Osteoblast (primary cell): ENCODE measurements at regions not wholly inside any gene's neighbourhood (a gene's known extent, or its start where the extent isn't known, plus 50 kb on each side); places are given as distances from the start of the nearest gene placed in this dataset.
A peak's percentile ranks its signal among the peaks of the same experiment; 100 is the strongest.

Experiments
- DNase-seq: peaks from one replicate; pipeline ENCODE4 v3.0.0; 2011; ENCODE audit warnings: low spot score, mixed read lengths; ENCODE audit not compliant: insufficient read length; ENCODE audit errors: missing footprints
- H2AFZ ChIP-seq: 2 replicates; pipeline ENCODE4 v1.6.0; 2011; ENCODE audit warnings: mild to moderate bottlenecking, low read length
- H3K27ac ChIP-seq: 2 replicates; pipeline ENCODE4 v1.5.1; 2011; ENCODE audit warnings: mild to moderate bottlenecking, low read depth, low read length, moderate library complexity
- H3K27me3 ChIP-seq: 2 replicates; pipeline ENCODE4 v1.6.0; 2012; ENCODE audit warnings: mild to moderate bottlenecking, control low read depth, inconsistent platforms, low read length, moderate library complexity; ENCODE audit not compliant: insufficient read depth
- H3K36me3 ChIP-seq: 2 replicates; pipeline ENCODE4 v1.5.1; 2011; ENCODE audit warnings: mild to moderate bottlenecking, low read length, control low read depth, moderate library complexity; ENCODE audit not compliant: insufficient read depth
- H3K4me1 ChIP-seq: 2 replicates; pipeline ENCODE4 v1.5.1; 2011; ENCODE audit warnings: mild to moderate bottlenecking, low read length, control low read depth, moderate library complexity; ENCODE audit not compliant: insufficient read depth
- H3K4me2 ChIP-seq: 2 replicates; pipeline ENCODE4 v1.6.0; 2011; ENCODE audit warnings: mild to moderate bottlenecking, low read length; ENCODE audit not compliant: insufficient read depth
- H3K4me3 ChIP-seq: fragments of 200-600 bp; sonication (generic); 3 replicates; pipeline ENCODE4 v1.5.1; 2012; ENCODE audit warnings: mild to moderate bottlenecking, low read length, inconsistent platforms; ENCODE audit not compliant: insufficient read depth
- H3K79me2 ChIP-seq: 2 replicates; pipeline ENCODE4 v1.6.0; 2012; ENCODE audit warnings: mild to moderate bottlenecking, low read length, control low read depth, inconsistent platforms; ENCODE audit not compliant: insufficient read depth
- H3K9me3 ChIP-seq: 2 replicates; pipeline ENCODE4 v1.5.1; 2011; ENCODE audit warnings: low read depth, low read length, control low read depth
- H4K20me1 ChIP-seq: 2 replicates; pipeline ENCODE4 v1.6.0; 2012; ENCODE audit warnings: mild to moderate bottlenecking, low read length, control low read depth; ENCODE audit not compliant: insufficient read depth
- TF ChIP-seq, protein P1 (sequence below): IDR thresholded peaks from 2 replicates; pipeline ENCODE4 v1.5.1; 2011; ENCODE audit warnings: mild to moderate bottlenecking, low read depth, low read length, moderate library complexity; ENCODE audit errors: extremely low read depth

DNA sequence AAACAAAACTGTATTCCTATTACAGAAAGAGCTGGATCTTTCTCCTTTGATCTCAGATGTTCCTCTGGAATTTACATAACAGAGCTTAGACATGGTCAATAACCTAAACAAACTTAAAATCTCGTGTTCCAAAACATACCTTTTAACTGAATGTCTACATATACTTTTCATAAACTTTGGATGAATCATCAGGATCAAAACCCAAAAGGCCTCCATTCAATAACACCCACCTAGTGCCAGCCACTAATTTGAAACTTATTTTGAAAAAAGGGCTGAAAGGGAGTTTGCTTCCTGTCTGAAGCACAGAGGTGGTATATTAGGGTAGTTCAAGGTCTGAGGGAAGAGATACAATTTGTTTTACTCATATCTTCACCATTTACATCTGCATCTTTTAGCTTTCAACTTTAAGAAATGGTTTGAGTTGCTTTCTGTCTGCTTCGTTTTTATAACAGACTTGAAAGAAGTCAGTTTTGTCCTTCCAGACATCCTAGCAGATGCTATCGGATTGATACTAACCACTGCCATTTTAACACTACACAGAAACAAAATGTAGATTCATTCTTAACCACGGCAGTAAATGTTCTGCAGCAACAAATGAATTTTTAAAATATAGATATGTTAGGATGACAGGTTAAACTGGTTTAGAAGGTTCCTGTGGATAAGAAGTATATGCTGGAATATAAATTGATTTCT lies 242.8 kb upstream of the DKK2 start:
- Histone ChIP-seq H3K27ac (no peak overlapping the region), H4K20me1 (no peaks in the 10 kb centered on the region), H3K4me3 (no peak overlapping the region), H3K79me2 (no peaks in the 10 kb centered on the region), H3K27me3 (no peaks in the 10 kb centered on the region), H2AFZ (peak overlapping the region; percentile 62), H3K36me3 (no peaks in the 10 kb centered on the region), H3K4me1 (peaks cover 22% of the 10 kb centered on the region), H3K9me3 (no peaks in the 10 kb centered on the region), H3K4me2 (no peak overlapping the region)
- TF ChIP-seq, protein P1, sequence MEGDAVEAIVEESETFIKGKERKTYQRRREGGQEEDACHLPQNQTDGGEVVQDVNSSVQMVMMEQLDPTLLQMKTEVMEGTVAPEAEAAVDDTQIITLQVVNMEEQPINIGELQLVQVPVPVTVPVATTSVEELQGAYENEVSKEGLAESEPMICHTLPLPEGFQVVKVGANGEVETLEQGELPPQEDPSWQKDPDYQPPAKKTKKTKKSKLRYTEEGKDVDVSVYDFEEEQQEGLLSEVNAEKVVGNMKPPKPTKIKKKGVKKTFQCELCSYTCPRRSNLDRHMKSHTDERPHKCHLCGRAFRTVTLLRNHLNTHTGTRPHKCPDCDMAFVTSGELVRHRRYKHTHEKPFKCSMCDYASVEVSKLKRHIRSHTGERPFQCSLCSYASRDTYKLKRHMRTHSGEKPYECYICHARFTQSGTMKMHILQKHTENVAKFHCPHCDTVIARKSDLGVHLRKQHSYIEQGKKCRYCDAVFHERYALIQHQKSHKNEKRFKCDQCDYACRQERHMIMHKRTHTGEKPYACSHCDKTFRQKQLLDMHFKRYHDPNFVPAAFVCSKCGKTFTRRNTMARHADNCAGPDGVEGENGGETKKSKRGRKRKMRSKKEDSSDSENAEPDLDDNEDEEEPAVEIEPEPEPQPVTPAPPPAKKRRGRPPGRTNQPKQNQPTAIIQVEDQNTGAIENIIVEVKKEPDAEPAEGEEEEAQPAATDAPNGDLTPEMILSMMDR: no peak
- no peak for DNase-seq

- H4K20me1 ChIP-seq: no peaks in the 10 kb centered on the region
- no peaks in the 10 kb centered on the region for H3K9me3 ChIP-seq
- H2AFZ ChIP-seq: no peak overlapping the region
- H3K27ac ChIP-seq: no peak overlapping the region
- H3K4me3 ChIP-seq: no peak overlapping the region
- TF ChIP-seq, protein P1: no peak
- DNase-seq: no peak
- no peaks in the 10 kb centered on the region for H3K36me3 ChIP-seq
- H3K4me2 ChIP-seq: no peak overlapping the region
- H3K4me1 ChIP-seq: peaks cover 13% of the 10 kb centered on the region
- no peaks in the 10 kb centered on the region for H3K79me2 ChIP-seq
- no peaks in the 10 kb centered on the region for H3K27me3 ChIP-seq
Observed at GRCh38 chr4:107276052-107276451, 239.9 kb upstream of the DKK2 start.

- no peaks in the 10 kb centered on the region for H3K79me2 ChIP-seq
- DNase-seq: no peak
- H3K4me2 ChIP-seq: no peak overlapping the region
- no peak overlapping the region for H3K4me3 ChIP-seq
- H3K27me3 ChIP-seq: no peaks in the 10 kb centered on the region
- no peaks in the 10 kb centered on the region for H4K20me1 ChIP-seq
- H3K27ac ChIP-seq: no peak overlapping the region
- H3K36me3 ChIP-seq: no peaks in the 10 kb centered on the region
- H3K4me1 ChIP-seq: peaks cover 13% of the 10 kb centered on the region
- no peaks in the 10 kb centered on the region for H3K9me3 ChIP-seq
- TF ChIP-seq, protein P1: no peak
- H2AFZ ChIP-seq: no peak overlapping the region
Observed at GRCh38 chr4:107275225-107275624, 239.1 kb upstream of the DKK2 start.

DNA sequence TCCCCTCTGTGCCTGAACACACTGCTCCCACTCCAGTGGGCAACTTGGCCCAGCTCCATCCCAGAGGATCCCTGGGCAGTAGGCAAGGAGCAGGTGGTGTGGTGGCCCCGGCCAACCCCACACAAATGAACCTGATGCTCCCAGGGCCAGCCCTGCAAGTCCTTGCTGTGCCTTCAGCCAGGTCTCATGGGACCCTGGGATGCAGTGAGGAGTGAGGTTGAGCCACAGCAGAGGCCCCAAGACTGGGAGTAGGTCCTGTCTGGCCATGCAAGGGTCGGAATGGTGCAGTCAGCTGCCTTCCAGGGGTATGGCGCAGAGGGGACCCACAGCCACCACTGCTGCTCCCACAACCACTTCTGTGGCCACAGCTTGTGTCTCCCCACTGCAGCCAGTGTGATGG lies 234.5 kb upstream of the DKK2 start:
- TF ChIP-seq, protein P1: no peak
- Histone ChIP-seq H3K4me2 (no peak overlapping the region), H2AFZ (no peak overlapping the region), H3K27me3 (no peaks in the 10 kb centered on the region), H3K4me1 (no peaks in the 10 kb centered on the region), H3K4me3 (no peak overlapping the region), H3K9me3 (no peaks in the 10 kb centered on the region), H3K27ac (no peak overlapping the region), H3K79me2 (no peaks in the 10 kb centered on the region), H3K36me3 (no peaks in the 10 kb centered on the region), H4K20me1 (no peaks in the 10 kb centered on the region)
- no peak for DNase-seq
